Left ventricle myocardium superior (tissue), 1 donor: ENCODE measurements at regions not wholly inside any gene's neighbourhood (a gene's known extent, or its start where the extent isn't known, plus 50 kb on each side); places are given as distances from the start of the nearest gene placed in this dataset.

Experiments
- ATAC-seq: fragments of 200-7000 bp; cut with Tn5 transposase; one replicate; pipeline ENCODE4 v1.9.1; 2020; ENCODE audit warnings: mild to moderate bottlenecking, moderate library complexity
- DNase-seq: peaks from one replicate; pipeline ENCODE4 v3.0.0-alpha.2; 2020
- intact Hi-C: fragments of 100-400 bp; cut with micrococcal nuclease; formaldehyde crosslinking; loops from one replicate; pipeline ENCODE4 v1.11.0; 2022
- donor health status: DM: no; HTN: yes; CAD: no; lungs with severe emphysema.

DNA sequence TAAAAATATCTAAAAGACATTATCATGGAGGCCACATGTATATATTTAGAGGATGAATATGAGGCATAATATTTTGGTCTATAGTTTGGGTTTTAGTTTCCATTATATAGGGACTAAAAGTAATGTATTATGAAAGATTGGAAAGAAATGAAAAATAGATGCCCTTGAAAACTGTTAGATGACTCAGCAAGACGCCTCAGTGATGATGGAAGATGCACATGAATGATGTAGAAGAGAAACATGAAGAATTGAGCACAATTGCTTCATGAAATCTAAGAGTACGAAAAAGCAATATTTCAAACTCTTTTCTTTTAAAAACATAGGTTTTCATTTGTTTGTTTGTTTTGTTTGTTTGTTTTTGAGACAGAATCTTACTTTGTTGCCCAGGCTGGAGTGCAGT is 89.8 kb downstream of the ARL4A start:
- intact Hi-C loops = no loop called here
- DNase-seq (no peak), ATAC-seq (no peak)

DNA sequence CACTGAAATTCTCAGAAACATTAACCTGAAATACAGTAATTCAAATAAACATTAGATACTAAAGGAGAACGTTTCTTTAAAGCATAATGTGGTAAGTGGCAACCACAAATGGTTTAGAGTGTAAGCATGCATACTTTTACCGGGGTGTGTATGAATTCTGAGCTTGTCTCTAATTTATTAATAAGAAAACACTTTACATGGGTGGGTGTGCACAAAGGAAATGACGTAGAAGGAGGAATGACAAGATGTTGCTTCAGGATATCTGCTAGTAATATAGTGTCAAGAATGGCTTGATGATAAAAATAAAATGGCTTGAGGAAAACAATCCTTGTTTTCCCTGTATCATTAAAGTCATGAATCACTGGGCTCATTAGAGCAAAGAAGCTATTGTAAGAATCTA is 92.5 kb downstream of the ARL4A start:
- DNase-seq (no peak), ATAC-seq (no peak)
- intact Hi-C loops = no loop called here

DNA sequence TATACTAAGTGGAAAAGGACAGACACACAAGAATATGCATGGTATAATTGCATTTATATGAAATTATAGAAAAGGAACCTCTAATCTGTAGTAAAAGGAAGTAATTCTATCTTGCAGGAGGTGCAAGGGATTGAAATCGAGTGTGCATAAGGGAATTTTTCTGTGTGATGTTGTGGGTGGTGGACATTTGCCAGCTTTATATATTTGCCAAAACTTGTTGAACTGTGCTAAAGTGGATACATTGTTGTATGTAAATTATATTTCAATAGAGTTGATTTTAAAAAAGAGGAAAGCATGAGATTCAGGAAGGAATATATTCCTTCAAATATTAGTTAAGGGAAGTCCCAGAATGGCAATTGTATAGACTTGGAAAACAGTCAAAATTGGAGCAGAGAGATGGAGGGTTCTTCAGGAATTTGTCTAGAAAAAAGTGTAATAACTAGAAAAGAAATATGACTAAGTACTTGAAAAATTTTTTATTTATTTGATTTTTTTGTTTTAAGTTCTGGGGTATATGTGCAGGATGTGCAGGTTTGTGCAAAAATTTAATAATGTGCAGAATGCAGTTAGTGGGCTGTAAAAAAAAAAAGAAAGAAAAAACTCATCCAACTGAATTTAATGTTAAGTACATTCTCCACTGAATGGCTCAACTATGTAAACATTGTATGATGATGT is 96.1 kb downstream of the ARL4A start:
- ATAC-seq = no peak
- intact Hi-C loops = no loop called here

DNA sequence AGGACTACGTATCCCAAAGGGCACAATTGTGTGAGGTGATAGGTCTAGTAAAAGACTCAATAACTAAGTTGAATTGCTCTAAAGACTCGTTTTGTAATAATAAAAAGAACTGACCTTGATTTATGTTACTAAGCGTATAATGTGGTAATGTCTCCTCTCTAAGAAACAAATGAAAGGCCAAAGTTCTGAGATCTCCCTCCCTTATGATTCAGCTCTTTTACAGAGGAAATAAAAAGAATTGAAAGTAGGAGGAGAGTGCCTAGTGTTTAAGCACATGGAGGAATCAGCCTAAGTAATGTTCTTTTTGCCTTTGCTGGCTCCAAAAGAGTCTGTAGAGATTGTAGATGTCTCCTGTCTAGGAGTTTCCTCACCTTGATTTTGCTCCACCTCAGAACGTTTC is 98.0 kb downstream of the ARL4A start:
- DNase-seq (no peak), ATAC-seq (no peak)
- intact Hi-C loops = no loop called here

More for the DNA sequence above, 96.1 kb downstream of the ARL4A start:
- DNase-seq = no peak

DNA sequence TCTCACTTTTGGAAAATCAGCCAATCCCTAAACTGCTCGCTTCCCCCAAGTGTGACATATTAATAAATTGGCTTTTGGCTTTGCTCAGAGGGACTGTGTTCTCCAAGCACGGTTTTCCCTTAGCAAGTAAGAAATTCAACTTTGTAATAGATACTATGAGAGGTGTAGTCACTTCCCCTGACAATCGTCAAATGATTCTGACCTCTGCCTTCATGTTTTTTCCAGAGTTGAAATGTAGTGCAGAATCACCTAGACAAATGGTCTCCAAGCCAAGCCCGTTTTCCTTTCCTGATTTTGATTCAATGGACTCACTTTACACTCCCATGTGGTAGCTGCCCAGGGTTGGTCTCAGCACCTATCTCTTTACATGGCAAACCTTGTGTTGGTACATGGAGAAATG is 99.1 kb downstream of the ARL4A start:
- intact Hi-C loops = no loop called here
- no peak for DNase-seq
- ATAC-seq = no peak

- DNase-seq (no peak), ATAC-seq (peak; percentile 68)
- intact Hi-C loops = no loop called here
Observed at GRCh38 chr7:12788171-12788570, 100.7 kb downstream of the ARL4A start.

DNA sequence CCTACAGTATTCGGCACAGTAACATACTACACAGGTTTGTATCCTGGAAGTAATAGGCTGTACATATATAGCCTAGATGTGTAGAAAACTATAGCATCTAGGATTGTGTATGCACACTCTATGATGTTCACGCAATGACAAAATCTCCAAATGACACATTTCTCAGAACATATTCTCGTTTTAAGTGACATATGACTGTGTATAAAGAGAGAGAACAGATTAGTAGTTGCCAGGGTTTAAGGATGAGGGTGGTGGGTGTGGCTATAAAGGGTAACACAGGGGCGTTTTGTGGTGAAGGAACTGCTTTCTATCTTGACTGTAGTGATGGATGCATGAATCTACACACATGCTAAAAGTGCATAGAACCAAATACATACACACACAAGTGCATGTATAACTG is 101.2 kb downstream of the ARL4A start:
- DNase-seq = no peak
- intact Hi-C loops = no loop called here
- no peak for ATAC-seq

GRCh38 chr7:12794722-12795302 is 107.4 kb downstream of the ARL4A start:
- intact Hi-C loops = no loop called here
- ATAC-seq (no peak), DNase-seq (no peak)

DNA sequence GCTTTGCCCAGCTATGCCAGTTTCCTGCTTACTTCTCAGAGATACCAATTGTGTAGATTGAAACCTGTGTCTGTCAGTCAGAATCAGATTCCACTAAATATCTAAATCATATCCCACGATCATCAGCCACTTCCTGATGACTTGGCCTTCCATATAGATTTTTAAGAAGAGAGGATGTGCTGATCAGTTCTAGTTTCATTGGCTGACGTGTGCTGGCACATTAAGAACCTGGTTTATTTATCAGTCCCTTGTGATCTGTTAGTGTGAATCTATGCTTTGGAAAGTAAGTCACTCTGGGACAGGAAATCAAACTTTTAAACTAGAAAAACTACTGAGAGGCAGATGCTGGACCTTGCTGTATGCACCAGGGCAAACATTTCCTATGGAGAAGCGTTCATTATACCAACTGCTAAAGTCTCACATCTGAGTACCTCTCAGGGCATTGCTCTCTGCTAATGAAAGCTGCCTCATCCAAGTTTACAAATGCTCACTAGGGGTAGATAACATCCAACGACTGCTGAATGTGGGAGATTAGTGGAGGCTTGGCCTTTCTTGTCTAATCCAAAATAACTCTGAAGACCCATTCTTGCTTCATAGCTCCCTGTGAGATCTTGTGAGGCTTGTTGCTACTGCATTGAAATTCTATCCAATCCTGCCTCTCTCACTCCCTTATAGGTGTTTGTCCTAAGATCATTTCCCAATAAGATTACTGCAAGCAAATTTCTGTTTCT is 109.1 kb downstream of the ARL4A start:
- DNase-seq = no peak
- ATAC-seq = no peak
- intact Hi-C loops = no loop called here

- ATAC-seq = peak; percentile 35
- intact Hi-C loops = no loop called here
Observed at GRCh38 chr7:12800486-12800885, 113.1 kb downstream of the ARL4A start.

DNA sequence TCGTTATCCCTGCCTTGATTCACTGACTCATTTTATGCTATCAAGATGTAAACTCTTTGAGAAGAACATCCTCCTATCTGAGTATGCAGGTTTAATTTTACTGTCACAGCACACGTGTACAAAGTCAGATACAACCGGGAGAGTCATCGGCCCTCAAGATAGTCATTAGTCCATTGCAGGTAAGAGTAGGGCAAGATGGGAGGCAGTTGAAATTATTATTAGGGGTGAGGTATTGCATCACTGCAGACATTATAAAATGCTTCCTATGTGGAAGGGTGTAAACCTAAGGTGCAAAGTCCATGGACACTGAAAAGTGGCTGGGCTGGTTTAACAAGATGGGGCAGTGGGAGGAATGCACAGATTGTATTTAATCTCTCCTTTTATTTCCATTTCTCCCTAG is 113.7 kb downstream of the ARL4A start:
- intact Hi-C loops = no loop called here
- DNase-seq = no peak
- no peak for ATAC-seq

More at GRCh38 chr7:12800486-12800885, 113.1 kb downstream of the ARL4A start:
- DNase-seq = no peak

DNA sequence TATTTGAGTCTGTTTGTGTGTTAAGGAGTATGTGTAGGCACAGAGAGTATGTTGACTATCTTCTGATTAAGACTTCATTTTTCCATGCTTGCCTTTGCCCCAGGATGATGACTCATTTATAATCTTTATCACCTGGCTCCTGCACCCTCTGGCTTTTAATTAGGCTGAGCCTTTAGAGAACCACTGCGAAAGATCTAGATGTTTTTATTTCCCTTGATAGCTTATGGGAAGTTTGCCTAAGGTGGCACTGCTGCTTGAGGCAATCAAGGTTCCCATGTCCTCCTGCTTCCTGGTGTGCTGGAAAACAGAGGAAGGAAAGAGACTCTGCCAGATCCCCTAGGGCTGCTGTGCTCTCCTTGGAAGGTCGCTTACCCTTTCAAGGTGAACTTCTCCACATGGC is 114.6 kb downstream of the ARL4A start:
- intact Hi-C loops = no loop called here
- ATAC-seq = peak; percentile 47
- DNase-seq = no peak

- intact Hi-C loops = no loop called here
- ATAC-seq (no peak), DNase-seq (no peak)
Observed at GRCh38 chr7:12803542-12803941, 116.1 kb downstream of the ARL4A start.

DNA sequence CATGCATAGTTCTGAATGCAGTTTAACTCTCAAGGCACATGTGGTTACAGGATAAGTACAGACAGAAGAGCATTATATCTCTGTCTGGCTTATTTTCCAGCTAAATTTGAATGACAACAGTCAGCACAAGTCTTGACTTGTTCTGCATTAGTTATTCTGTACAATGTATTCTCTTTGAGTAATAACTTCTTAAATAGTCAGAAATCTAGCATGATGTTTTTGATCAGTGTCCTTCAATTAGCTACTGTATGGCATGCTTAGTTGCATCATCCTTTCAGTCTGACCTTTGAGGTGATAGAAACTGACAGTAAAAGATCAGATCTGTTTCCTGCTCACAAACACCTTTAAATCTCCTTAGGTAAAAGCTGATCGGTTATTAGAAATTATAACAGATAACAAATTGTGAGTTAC is 118.1 kb downstream of the ARL4A start:
- DNase-seq (no peak), ATAC-seq (no peak)
- intact Hi-C loops = no loop called here

DNA sequence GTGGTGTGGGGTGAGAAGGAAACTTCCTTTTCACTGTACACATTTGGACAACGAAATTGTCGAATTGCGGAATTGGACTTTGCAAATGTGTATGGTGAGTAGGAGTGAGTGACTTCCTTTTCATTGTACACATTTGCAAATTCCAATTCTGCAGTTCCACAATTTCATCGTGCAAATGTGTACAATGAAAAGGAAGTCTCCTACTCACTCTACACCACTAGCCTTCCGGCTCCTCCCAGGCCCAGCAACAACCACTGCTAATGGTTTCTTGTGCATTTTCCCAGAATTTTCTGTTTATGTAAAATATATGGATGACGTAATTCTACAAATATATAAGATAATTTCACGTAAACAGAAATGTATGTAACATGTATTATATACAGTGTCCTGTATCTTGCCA is 118.5 kb downstream of the ARL4A start:
- ATAC-seq (peak; percentile 40), DNase-seq (no peak)
- intact Hi-C loops = no loop called here

- ATAC-seq (no peak), DNase-seq (no peak)
- intact Hi-C loops = no loop called here
Observed at GRCh38 chr7:12809476-12809875, 122.0 kb downstream of the ARL4A start.

DNA sequence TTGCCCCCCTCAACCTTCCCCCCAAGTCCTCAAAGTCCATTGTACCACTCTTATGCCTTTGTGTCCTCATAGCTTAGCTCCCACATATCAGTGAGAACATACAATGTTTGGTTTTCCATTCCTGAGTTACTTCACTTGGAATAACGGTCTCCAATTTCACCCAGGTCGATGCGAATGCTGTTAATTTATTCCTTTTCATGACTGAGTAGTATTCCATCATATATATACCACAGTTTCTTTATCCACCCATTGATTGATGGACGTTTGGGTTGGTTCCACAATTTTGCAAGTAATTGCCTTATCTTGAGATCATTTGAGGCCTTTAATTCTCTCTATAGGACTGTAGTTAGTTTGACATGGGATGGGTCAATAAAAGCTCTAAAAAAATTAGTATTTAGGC is 124.7 kb downstream of the ARL4A start:
- intact Hi-C loops = no loop called here

DNA sequence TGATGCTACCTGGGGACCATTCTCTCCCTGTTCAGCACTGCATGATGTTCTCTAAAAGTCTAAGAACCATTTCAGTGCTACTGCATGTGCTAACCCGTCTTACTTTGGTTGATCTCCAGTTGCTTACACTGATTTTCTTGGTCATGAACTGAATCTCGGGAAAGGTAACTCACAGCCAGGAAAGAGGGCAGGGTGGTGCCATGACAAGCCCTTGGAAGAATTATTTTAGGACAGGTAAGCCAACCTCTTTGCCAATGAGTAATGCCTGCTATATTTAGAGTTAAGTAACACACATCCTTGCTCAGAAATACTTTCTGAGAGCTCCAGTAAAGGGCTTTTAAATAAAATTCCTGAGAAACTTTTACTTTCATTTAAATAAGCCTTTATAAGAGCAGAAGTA is 126.7 kb downstream of the ARL4A start:
- no peak for ATAC-seq
- intact Hi-C loops = no loop called here
- DNase-seq = no peak

More for the DNA sequence above, 124.7 kb downstream of the ARL4A start:
- ATAC-seq = no peak
- no peak for DNase-seq

- DNase-seq (no peak), ATAC-seq (no peak)
- intact Hi-C loops = no loop called here
Observed at GRCh38 chr7:12814828-12815227, 127.4 kb downstream of the ARL4A start.

DNA sequence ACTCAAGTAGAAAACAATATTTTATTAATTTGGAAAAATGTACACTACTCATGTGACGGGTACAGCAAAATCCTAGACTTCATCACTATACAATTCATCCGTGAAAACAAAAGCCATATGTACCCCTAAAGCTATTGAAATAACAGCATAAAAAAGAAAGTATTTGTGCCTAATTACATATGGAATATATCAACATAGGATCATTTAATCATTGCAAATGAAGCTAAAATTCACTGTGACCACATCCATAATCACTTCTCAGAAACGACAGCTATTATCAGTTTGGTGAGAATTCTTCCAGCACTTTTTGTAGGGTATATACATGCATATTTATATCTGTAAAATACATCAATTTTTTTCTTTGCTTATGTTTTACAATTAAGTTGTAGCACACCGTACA is 128.0 kb downstream of the ARL4A start:
- intact Hi-C loops = no loop called here
- DNase-seq (no peak), ATAC-seq (no peak)

- ATAC-seq (no peak), DNase-seq (no peak)
- intact Hi-C loops = no loop called here
Observed at GRCh38 chr7:12815871-12816270, 128.4 kb downstream of the ARL4A start.
